Heart left ventricle (tissue), 13 donors: ENCODE measurements at regions not wholly inside any gene's neighbourhood (a gene's known extent, or its start where the extent isn't known, plus 50 kb on each side); places are given as distances from the start of the nearest gene placed in this dataset.

Experiments
- CTCF ChIP-seq, 12 donors: fragments of 200-600 bp; sonication (generic) in 4 of 12; IDR thresholded peaks; one replicate each; pipeline versions ENCODE4 v1.5.0 to v1.8.0; 2018 to 2022; ENCODE audit warnings: antibody characterized with exemption in 12 of 12, mild to moderate bottlenecking in 5 of 12
- POLR2A ChIP-seq, 2 donors: fragments of 450-650 bp; IDR thresholded peaks; one replicate each; pipeline ENCODE4 v1.6.1; 2017; ENCODE audit warnings: antibody characterized with exemption in 2 of 2, mild to moderate bottlenecking in 2 of 2, moderate library complexity in 2 of 2
- donor health status: ischemic (EF 13 %, LVEDD 7.1; RV severe dilation, severe dysfunction).
- donor health status: DM: no; HTN: yes; CAD: no.
- donor health status: DM: no; HTN: no; CAD: no.
- donor health status: ischemic (EF 25% LVEDD 6.9; RV normal size, moderate dysfunction).
- donor health status: ischemic (EF 25% LVEDD 5.7; RV mildly dilated, moderate dysfunction).
- donor health status: ischemic (EF 35%, LVEDD 5.7; RV mildly dilated, moderate dysfunction).
- donor health status: nonischemic (EF 11% LVEDD 7.7; RV severe dilation, severe dysfunction).
- donor health status: DM: yes; HTN: yes; CAD: no.
- donor health status: PGD.
- donor health status: ischemic (EF 29% LVEDD 5.4; RV normal size, mild dysfunction).
- donor health status: nonischemic (EF 23%, LVEDD 6.1; RV moderate dilation, normal function).

GRCh38 chr2:147554521-147555107, 290.2 kb upstream of the ACVR2A start:
- TF ChIP-seq CTCF (IDR thresholded peaks at IDR 0.05) (no peak), POLR2A (IDR thresholded peaks at IDR 0.05) (no peak)
